ENCODE measurements at regions not wholly inside any gene's neighbourhood (a gene's known extent, or its start where the extent isn't known, plus 50 kb on each side); places are given as distances from the start of the nearest gene placed in this dataset.

DNA sequence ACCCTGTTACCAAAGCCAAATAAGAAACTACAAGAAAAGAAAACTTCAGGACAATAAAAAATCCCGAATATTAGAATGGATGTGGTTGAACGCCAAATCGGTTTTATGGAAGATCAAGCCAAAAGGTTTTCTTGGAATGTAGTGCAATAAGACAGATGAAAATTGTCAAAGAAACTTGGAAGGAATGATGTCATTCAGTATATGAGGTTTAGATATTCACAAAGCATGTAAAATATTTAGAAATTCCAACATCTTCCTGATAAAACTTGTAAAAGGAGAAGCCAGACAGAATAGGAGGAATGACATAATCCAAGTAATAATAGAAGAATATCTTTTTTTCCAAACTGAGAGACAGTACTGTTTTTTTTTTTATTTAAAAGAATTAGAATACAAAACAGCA lies 130.3 kb upstream of the ZPLD1 start:
- Histone ChIP-seq H3K27me3 (ENCODE audit: control insufficient read depth, insufficient read depth, low read length) (no peaks in the 10 kb centered on the region), H3K36me3 (ENCODE audit: control insufficient read depth, insufficient read depth, low read length) (no peaks in the 10 kb centered on the region), H3K4me3 (ENCODE audit: low read depth, low read length) (no peak overlapping the region)
- DNase-seq (ENCODE audit: low read depth): no peak
- ChIA-PET POLR2A (no interaction called here), CTCF (no interaction called here)
- TF ChIP-seq, protein P1, sequence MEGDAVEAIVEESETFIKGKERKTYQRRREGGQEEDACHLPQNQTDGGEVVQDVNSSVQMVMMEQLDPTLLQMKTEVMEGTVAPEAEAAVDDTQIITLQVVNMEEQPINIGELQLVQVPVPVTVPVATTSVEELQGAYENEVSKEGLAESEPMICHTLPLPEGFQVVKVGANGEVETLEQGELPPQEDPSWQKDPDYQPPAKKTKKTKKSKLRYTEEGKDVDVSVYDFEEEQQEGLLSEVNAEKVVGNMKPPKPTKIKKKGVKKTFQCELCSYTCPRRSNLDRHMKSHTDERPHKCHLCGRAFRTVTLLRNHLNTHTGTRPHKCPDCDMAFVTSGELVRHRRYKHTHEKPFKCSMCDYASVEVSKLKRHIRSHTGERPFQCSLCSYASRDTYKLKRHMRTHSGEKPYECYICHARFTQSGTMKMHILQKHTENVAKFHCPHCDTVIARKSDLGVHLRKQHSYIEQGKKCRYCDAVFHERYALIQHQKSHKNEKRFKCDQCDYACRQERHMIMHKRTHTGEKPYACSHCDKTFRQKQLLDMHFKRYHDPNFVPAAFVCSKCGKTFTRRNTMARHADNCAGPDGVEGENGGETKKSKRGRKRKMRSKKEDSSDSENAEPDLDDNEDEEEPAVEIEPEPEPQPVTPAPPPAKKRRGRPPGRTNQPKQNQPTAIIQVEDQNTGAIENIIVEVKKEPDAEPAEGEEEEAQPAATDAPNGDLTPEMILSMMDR (IDR thresholded peaks at IDR 0.05; ENCODE audit: insufficient read depth, low read depth, low read length): no peak

DNA sequence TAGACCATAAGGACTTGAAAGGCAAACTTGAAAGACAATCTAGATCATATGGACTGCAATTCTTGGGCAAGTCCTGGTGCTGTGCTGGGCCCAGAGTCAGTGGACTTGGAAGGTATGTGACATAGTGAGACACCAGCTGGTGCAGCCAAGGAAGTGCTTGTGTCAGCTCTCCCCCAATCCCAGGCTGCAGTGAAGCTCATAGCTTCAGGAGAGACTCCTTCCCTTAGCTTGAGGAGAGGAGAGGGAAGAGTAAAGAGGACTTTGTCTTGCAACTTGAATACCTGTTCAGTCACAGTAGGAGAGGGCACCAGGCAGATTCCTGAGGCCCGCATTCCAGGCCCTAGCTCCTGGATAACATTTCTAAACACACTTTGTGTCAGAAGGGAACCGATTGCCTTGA lies 127.4 kb upstream of the ZPLD1 start:
- no peak for DNase-seq (ENCODE audit: low read depth)
- no peak overlapping the region for H3K4me3 ChIP-seq (ENCODE audit: low read depth, low read length)
- ChIA-PET POLR2A (no interaction called here), CTCF (no interaction called here)
- TF ChIP-seq, protein P1 (IDR thresholded peaks at IDR 0.05; ENCODE audit: insufficient read depth, low read depth, low read length): no peak
- no peaks in the 10 kb centered on the region for H3K36me3 ChIP-seq (ENCODE audit: control insufficient read depth, insufficient read depth, low read length)
- no peaks in the 10 kb centered on the region for H3K27me3 ChIP-seq (ENCODE audit: control insufficient read depth, insufficient read depth, low read length)

DNA sequence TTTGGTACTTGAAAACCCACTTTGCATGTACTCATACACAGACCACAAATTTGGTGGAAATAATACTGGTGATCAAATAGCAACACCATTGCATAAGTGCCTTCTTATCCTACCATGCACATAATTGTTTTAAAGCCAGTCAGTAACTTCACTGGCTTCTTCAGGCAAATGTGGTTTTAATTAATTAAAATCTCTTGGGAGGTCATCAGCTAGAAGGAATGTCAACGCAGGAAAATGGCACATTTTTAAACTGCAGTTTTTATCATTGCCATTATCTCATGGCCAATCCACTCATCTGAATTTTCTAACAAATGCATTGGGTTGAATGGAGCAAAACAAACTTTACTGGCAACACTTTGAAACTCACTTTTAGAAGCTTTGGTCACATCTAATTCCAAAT lies 105.7 kb upstream of the ZPLD1 start:
- Histone ChIP-seq H3K4me3 (ENCODE audit: low read depth, low read length) (no peak overlapping the region), H3K27me3 (ENCODE audit: control insufficient read depth, insufficient read depth, low read length) (no peaks in the 10 kb centered on the region), H3K36me3 (ENCODE audit: control insufficient read depth, insufficient read depth, low read length) (no peaks in the 10 kb centered on the region)
- ChIA-PET POLR2A (no interaction called here), CTCF (interaction anchor here (0.6 kb wide), 1 partner anchor 20 kb away, joined by 3 read pairs; no protein-coding TSS in a partner anchor)
- DNase-seq (ENCODE audit: low read depth): no peak
- TF ChIP-seq, protein P1 (IDR thresholded peaks at IDR 0.05; ENCODE audit: insufficient read depth, low read depth, low read length): no peak

DNA sequence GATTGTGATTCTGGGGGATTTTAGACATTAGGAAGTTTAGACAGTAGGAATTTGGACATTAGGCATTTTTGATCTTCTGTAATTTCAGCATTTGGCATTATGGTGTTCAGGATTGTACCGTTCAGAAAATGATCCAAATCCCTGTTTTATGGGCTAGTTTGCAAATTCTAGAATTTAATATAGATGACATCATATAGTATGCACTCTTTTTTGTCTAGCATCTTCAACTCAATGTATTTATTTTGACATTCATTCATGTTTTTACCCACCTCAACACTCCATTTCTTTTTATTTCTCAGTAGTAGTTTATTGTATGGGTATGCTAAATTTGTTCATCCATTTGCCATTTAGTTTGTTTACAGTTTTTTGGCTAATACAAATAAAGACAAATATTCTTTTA lies 105.3 kb upstream of the ZPLD1 start:
- no peaks in the 10 kb centered on the region for H3K27me3 ChIP-seq (ENCODE audit: control insufficient read depth, insufficient read depth, low read length)
- no peak for DNase-seq (ENCODE audit: low read depth)
- CTCF ChIA-PET: no interaction called here
- no peak overlapping the region for H3K4me3 ChIP-seq (ENCODE audit: low read depth, low read length)
- TF ChIP-seq, protein P1 (IDR thresholded peaks at IDR 0.05; ENCODE audit: insufficient read depth, low read depth, low read length): no peak
- POLR2A ChIA-PET: no interaction called here
- H3K36me3 ChIP-seq (ENCODE audit: control insufficient read depth, insufficient read depth, low read length): no peaks in the 10 kb centered on the region

DNA sequence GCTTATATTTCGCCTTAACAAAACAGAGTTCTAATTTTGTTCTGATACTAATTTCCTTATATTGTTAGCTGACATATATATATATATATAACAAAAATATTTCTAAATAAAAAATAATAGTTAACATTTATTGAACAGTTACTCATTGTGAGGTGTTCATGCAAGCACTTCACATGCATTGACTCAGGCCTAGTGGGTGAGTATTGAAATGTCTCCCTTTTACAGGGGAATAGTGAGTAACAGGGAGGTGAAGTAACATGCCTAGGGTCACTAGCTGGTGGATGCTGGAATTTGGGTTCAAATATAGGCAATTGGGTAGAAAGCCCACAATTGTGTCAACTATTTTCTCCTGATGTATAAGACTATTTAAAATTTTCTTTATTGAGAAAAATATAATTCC lies 102.6 kb upstream of the ZPLD1 start:
- Histone ChIP-seq H3K4me3 (ENCODE audit: low read depth, low read length) (no peak overlapping the region), H3K36me3 (ENCODE audit: control insufficient read depth, insufficient read depth, low read length) (no peaks in the 10 kb centered on the region), H3K27me3 (ENCODE audit: control insufficient read depth, insufficient read depth, low read length) (no peaks in the 10 kb centered on the region)
- CTCF ChIA-PET: interaction anchor here (0.9 kb wide), 1 partner anchor 26 kb away, joined by 3 read pairs; no protein-coding TSS in a partner anchor
- POLR2A ChIA-PET: no interaction called here
- TF ChIP-seq, protein P1 (IDR thresholded peaks at IDR 0.05; ENCODE audit: insufficient read depth, low read depth, low read length): no peak
- no peak for DNase-seq (ENCODE audit: low read depth)

All from BJ (cell line).